ENCODE measurements at regions not wholly inside any gene's neighbourhood (a gene's known extent, or its start where the extent isn't known, plus 50 kb on each side); places are given as distances from the start of the nearest gene placed in this dataset.

DNA sequence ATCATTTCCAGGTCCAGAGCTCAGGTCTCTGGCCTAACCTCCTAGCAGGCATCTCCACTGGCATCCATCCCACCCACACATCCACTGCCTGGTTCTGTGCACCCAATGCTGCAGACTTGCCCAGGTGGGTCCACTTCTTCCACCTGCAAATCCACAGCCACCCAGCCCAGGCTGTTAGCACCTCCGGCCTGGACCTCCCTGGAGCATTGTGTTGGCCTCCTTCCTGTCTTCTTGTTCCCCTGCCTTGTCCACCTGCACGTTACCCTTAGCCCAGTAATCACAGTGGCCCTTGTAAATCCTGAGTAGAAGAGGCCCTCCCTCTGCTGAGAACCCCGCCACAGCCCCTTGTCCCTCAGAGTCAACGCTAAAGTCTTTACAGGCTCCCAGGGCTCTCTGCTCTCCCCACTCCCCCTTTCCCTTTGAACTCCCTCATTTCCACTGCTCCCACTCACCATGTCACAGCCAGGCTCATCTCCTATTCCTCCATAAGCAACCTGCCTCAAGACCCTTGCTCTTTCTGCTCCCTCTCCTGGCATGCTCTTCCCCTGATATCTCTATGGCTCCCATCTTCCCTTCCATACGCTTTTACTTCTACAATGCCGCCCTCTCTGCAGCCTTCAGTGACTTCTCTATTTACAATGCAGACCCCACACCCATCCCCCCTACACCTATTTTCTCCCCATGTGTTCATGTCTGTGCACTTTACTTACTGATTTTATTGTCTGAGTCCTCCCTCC lies 288.8 kb downstream of the FOXL1 start:
- TF ChIP-seq POLR2A (IDR thresholded peaks at IDR 0.05; ENCODE audit: low read depth, low read length) (no peak), TAF1 (IDR thresholded peaks at IDR 0.05; ENCODE audit: borderline replicate concordance, low read depth, low read length) (no peak), POLR2AphosphoS5 (IDR thresholded peaks at IDR 0.05; ENCODE audit: low read depth, low read length) (no peak)

All from GM12892 (cell line).